Smooth muscle cell (in vitro differentiated cells): ENCODE measurements at regions not wholly inside any gene's neighbourhood (a gene's known extent, or its start where the extent isn't known, plus 50 kb on each side); places are given as distances from the start of the nearest gene placed in this dataset.

Source experiments
- DNase-seq: peaks from one replicate; lab custom pipeline; 2025; ENCODE audit not compliant: unreplicated experiment; lab: John Stamatoyannopoulos, UW
- H2AFZ ChIP-seq: fragments of 200-600 bp; sonication (generic); 2 replicates; pipeline ENCODE4 v1.6.0; 2016; ENCODE audit warnings: antibody characterized with exemption, low read depth, mild to moderate bottlenecking
- H3F3A ChIP-seq: fragments of 200-600 bp; sonication (generic); 2 replicates; pipeline ENCODE4 v1.6.0; 2017; ENCODE audit warnings: antibody characterized with exemption, low read depth
- H3K27ac ChIP-seq: fragments of 200-600 bp; sonication (generic); 2 replicates; pipeline ENCODE4 v1.5.1; 2016; ENCODE audit warnings: low read depth, mild to moderate bottlenecking
- H3K27me3 ChIP-seq: fragments of 200-600 bp; sonication (generic); 2 replicates; pipeline ENCODE4 v1.6.1; 2016; ENCODE audit warnings: low read depth, mild to moderate bottlenecking
- H3K36me3 ChIP-seq: fragments of 200-600 bp; sonication (generic); 2 replicates; pipeline ENCODE4 v1.5.1; 2016; ENCODE audit warnings: low read depth
- H3K4me1 ChIP-seq: fragments of 200-600 bp; sonication (generic); 2 replicates; pipeline ENCODE4 v1.5.1; 2016; ENCODE audit warnings: low read depth
- H3K4me2 ChIP-seq: fragments of 200-600 bp; sonication (generic); 2 replicates; pipeline ENCODE4 v1.6.0; 2016; ENCODE audit warnings: mild to moderate bottlenecking
- H3K4me3 ChIP-seq: fragments of 200-600 bp; sonication (generic); 2 replicates; pipeline ENCODE4 v1.5.1; 2016; ENCODE audit warnings: mild to moderate bottlenecking
- H3K79me2 ChIP-seq: fragments of 200-600 bp; sonication (generic); 2 replicates; pipeline ENCODE4 v1.6.0; 2016; ENCODE audit warnings: low read depth, mild to moderate bottlenecking
- H3K9ac ChIP-seq: fragments of 200-600 bp; sonication (generic); 2 replicates; pipeline ENCODE4 v1.6.0; 2016; ENCODE audit warnings: low read depth
- H3K9me3 ChIP-seq: fragments of 200-600 bp; sonication (generic); replicated peaks from 2 replicates; pipeline ENCODE4 v1.5.1; 2016; ENCODE audit warnings: low read depth
- H4K20me1 ChIP-seq: fragments of 200-600 bp; sonication (generic); 2 replicates; pipeline ENCODE4 v1.6.0; 2016; ENCODE audit warnings: low read depth
- WGBS: methylation state at CpG from one replicate; pipeline ENCODE4 v1.1.7; 2016; ENCODE audit warnings: low lambda C conversion rate; 5-methylcytosine and 5-hydroxymethylcytosine counted together
- TF ChIP-seq, protein P1 (sequence below): fragments of 200-600 bp; sonication (generic); IDR thresholded peaks from 2 replicates; pipeline ENCODE4 v1.5.1; 2017; ENCODE audit warnings: borderline replicate concordance, mild to moderate bottlenecking, antibody characterized with exemption; ENCODE audit not compliant: insufficient read depth, poor library complexity, severe bottlenecking

DNA sequence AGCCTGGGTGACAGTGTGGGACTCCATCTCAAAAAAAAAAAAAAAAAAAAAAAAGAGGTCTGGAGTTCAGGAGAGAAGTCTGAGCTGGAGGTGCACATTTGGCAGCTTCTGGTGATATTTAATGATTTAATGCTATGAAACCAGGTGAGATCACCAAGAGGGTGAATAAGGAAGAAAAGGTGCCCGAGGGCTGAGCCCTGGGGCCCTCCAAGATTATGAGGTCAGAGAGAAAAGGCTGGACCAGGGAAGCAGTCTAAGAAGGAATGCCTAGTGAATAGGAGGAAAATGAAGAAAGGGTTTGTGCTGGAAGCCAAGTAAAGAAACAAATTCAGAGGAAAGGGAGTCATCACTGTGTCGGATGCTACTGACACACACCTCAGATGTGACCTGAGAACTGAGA is 88.0 kb upstream of the PELI1 start:
- Histone ChIP-seq H3K36me3 (no peaks in the 10 kb centered on the region), H3K4me1 (peaks cover 8% of the 10 kb centered on the region), H3K27me3 (no peaks in the 10 kb centered on the region), H3K79me2 (no peaks in the 10 kb centered on the region), H3K4me2 (no peak overlapping the region), H2AFZ (no peak overlapping the region), H3K9me3 (no peaks in the 10 kb centered on the region), H3K27ac (no peak overlapping the region), H3K4me3 (no peak overlapping the region), H3K9ac (no peak overlapping the region), H4K20me1 (no peaks in the 10 kb centered on the region), H3F3A (peaks cover 7% of the 10 kb centered on the region)
- 96% methylated on average over 2 of the region's 2 CpGs for WGBS
- TF ChIP-seq, protein P1, sequence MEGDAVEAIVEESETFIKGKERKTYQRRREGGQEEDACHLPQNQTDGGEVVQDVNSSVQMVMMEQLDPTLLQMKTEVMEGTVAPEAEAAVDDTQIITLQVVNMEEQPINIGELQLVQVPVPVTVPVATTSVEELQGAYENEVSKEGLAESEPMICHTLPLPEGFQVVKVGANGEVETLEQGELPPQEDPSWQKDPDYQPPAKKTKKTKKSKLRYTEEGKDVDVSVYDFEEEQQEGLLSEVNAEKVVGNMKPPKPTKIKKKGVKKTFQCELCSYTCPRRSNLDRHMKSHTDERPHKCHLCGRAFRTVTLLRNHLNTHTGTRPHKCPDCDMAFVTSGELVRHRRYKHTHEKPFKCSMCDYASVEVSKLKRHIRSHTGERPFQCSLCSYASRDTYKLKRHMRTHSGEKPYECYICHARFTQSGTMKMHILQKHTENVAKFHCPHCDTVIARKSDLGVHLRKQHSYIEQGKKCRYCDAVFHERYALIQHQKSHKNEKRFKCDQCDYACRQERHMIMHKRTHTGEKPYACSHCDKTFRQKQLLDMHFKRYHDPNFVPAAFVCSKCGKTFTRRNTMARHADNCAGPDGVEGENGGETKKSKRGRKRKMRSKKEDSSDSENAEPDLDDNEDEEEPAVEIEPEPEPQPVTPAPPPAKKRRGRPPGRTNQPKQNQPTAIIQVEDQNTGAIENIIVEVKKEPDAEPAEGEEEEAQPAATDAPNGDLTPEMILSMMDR = no peak
- DNase-seq = no peak

GRCh38 chr2:64233376-64233922 is 89.2 kb upstream of the PELI1 start:
- TF ChIP-seq, protein P1 = no peak
- Histone ChIP-seq H3K4me1 (peaks cover 4% of the 10 kb centered on the region), H3K4me2 (no peak overlapping the region), H3K4me3 (no peak overlapping the region), H3F3A (peaks cover 6% of the 10 kb centered on the region), H3K9ac (no peak overlapping the region), H3K9me3 (no peaks in the 10 kb centered on the region), H3K79me2 (no peaks in the 10 kb centered on the region), H3K36me3 (no peaks in the 10 kb centered on the region), H3K27me3 (no peaks in the 10 kb centered on the region), H2AFZ (no peak overlapping the region), H4K20me1 (no peaks in the 10 kb centered on the region), H3K27ac (no peak overlapping the region)
- DNase-seq = no peak
- 62% methylated on average over 4 of the region's 4 CpGs for WGBS

DNA sequence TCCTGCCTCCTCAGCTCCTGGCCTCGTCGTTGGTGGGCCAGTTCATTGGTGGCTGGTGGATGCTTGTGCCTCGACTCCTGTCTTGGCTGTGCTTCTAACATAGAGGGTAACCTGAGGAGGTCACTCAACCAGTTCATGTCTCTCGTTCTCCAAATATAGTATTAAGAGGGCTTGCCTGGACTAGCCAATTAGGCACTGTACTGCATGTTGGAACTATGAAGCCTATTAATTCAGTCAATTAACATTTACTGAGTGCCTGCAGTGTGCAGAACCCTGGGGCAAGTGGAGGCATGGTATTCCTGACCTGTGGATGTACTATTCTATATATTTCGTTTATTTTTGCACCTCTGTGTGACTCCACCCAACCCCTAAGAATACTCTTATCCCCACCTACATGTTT is 89.9 kb upstream of the PELI1 start:
- WGBS = 77% methylated on average over 5 of the region's 5 CpGs
- no peak overlapping the region for H3K9ac ChIP-seq
- H3K4me1 ChIP-seq = no peaks in the 10 kb centered on the region
- TF ChIP-seq, protein P1 = no peak
- no peaks in the 10 kb centered on the region for H3K79me2 ChIP-seq
- no peak overlapping the region for H3K4me2 ChIP-seq
- no peaks in the 10 kb centered on the region for H3K27me3 ChIP-seq
- no peaks in the 10 kb centered on the region for H4K20me1 ChIP-seq
- DNase-seq = no peak
- H3K4me3 ChIP-seq = no peak overlapping the region
- H3K27ac ChIP-seq = no peak overlapping the region
- no peaks in the 10 kb centered on the region for H3F3A ChIP-seq
- H3K9me3 ChIP-seq = no peaks in the 10 kb centered on the region
- H3K36me3 ChIP-seq = no peaks in the 10 kb centered on the region
- H2AFZ ChIP-seq = no peak overlapping the region

- WGBS = 84% methylated on average over 3 of the region's 3 CpGs
- Histone ChIP-seq H3F3A (no peaks in the 10 kb centered on the region), H3K4me2 (no peak overlapping the region), H3K79me2 (no peaks in the 10 kb centered on the region), H3K36me3 (no peaks in the 10 kb centered on the region), H3K4me1 (no peaks in the 10 kb centered on the region), H3K27me3 (no peaks in the 10 kb centered on the region), H3K9ac (no peak overlapping the region), H4K20me1 (no peaks in the 10 kb centered on the region), H2AFZ (no peak overlapping the region), H3K27ac (no peak overlapping the region), H3K9me3 (no peaks in the 10 kb centered on the region), H3K4me3 (no peak overlapping the region)
- TF ChIP-seq, protein P1 = no peak
- no peak for DNase-seq
Observed at GRCh38 chr2:64234785-64235184, 90.6 kb upstream of the PELI1 start.
